22Rv1 (cell line): ENCODE measurements at regions not wholly inside any gene's neighbourhood (a gene's known extent, or its start where the extent isn't known, plus 50 kb on each side); places are given as distances from the start of the nearest gene placed in this dataset.

Experiments
- CTCF ChIP-seq: fragments of 450-650 bp; IDR thresholded peaks from 2 replicates; pipeline ENCODE4 v1.5.1; 2017; ENCODE audit warnings: mild to moderate bottlenecking
- ZFX ChIP-seq: fragments of 450-650 bp; IDR thresholded peaks from 2 replicates; pipeline ENCODE4 v1.6.1; 2017; ENCODE audit warnings: antibody characterized with exemption, borderline replicate concordance

DNA sequence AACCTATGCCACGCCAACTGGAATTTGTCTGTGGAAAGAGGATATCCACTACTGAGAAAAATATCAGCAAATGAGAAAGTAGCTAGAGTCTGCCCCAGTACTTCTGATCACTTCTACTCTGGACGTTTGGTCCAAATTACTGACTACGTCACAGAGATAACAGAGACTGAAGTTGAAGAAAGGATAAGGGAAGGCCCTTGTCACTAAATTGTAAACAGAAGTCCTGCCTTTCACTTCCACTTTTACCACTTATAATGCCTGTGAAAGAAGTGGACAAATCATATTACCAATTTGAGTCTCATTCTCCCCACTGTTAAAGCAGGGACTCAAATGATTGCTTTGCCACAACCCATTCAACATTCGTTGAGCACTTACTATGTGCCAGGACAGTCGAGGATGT is 173.9 kb upstream of the ERBB4 start:
- TF ChIP-seq CTCF (no peak), ZFX (no peak)
